ENCODE measurements at regions not wholly inside any gene's neighbourhood (a gene's known extent, or its start where the extent isn't known, plus 50 kb on each side); places are given as distances from the start of the nearest gene placed in this dataset.
A peak's percentile ranks its signal among the peaks of the same experiment; 100 is the strongest.
"Not testable (repeated sequence)": the region's sequence is repeated elsewhere in the genome, so short reads cannot be mapped to it uniquely, and the experiment has no call there.

- DNase-seq = no peak
Observed at GRCh38 chr20:52361650-52362049, 170.1 kb upstream of the ZFP64 start.

- no peak for DNase-seq
Observed at GRCh38 chr20:52349806-52350205, 158.2 kb upstream of the ZFP64 start.

- DNase-seq = no peak
Observed at GRCh38 chr20:52348434-52348833, 156.9 kb upstream of the ZFP64 start.

- no peak for DNase-seq
Observed at GRCh38 chr20:52346797-52347196, 155.2 kb upstream of the ZFP64 start.

GRCh38 chr20:52342913-52343312 lies 151.3 kb upstream of the ZFP64 start:
- DNase-seq = no peak

- no peak for DNase-seq
Observed at GRCh38 chr20:52340036-52340634, 148.6 kb upstream of the ZFP64 start.

GRCh38 chr20:52332649-52333250 lies 141.2 kb upstream of the ZFP64 start:
- no peak for DNase-seq

- DNase-seq = no peak
Observed at GRCh38 chr20:52332230-52332629, 140.7 kb upstream of the ZFP64 start.

- DNase-seq = no peak
Observed at GRCh38 chr20:52331655-52332054, 140.1 kb upstream of the ZFP64 start.

- no peak for DNase-seq
Observed at GRCh38 chr20:52321396-52321795, 129.8 kb upstream of the ZFP64 start.

- DNase-seq = no peak
Observed at GRCh38 chr20:52318651-52319050, 127.1 kb upstream of the ZFP64 start.

- no peak for DNase-seq
Observed at GRCh38 chr20:52313341-52313963, 121.9 kb upstream of the ZFP64 start.

- DNase-seq = peak; percentile 51
Observed at GRCh38 chr20:52312132-52312729, 120.7 kb upstream of the ZFP64 start.

- DNase-seq = no peak
Observed at GRCh38 chr20:52311209-52311794, 119.7 kb upstream of the ZFP64 start.

- no peak for DNase-seq
Observed at GRCh38 chr20:52309181-52309580, 117.6 kb upstream of the ZFP64 start.

GRCh38 chr20:52306477-52306876 lies 114.9 kb upstream of the ZFP64 start:
- no peak for DNase-seq

GRCh38 chr20:52305858-52306257 lies 114.3 kb upstream of the ZFP64 start:
- DNase-seq = peak; percentile 19

- DNase-seq = no peak
Observed at GRCh38 chr20:52305024-52305645, 113.6 kb upstream of the ZFP64 start.

- DNase-seq = no peak
Observed at GRCh38 chr20:52303281-52303950, 111.8 kb upstream of the ZFP64 start.

- DNase-seq = no peak
Observed at GRCh38 chr20:52302736-52303135, 111.2 kb upstream of the ZFP64 start.

- not testable (repeated sequence) for DNase-seq
Observed at GRCh38 chr20:52302051-52302450, 110.5 kb upstream of the ZFP64 start.

GRCh38 chr20:52295556-52295955 lies 104.0 kb upstream of the ZFP64 start:
- no peak for DNase-seq
